GM12878 (cell line): ENCODE measurements at regions not wholly inside any gene's neighbourhood (a gene's known extent, or its start where the extent isn't known, plus 50 kb on each side); places are given as distances from the start of the nearest gene placed in this dataset.

ENCODE experiments used
- DPF2 ChIP-seq: fragments of 450-650 bp; IDR thresholded peaks from 2 replicates; pipeline ENCODE4 v1.6.1; 2017; ENCODE audit warnings: mild to moderate bottlenecking
- JUND ChIP-seq: IDR thresholded peaks from 2 replicates; pipeline ENCODE4 v1.6.1; 2012; ENCODE audit warnings: low read depth, mild to moderate bottlenecking, low read length, improper control_type of control experiment, moderate library complexity
- MEF2B ChIP-seq: fragments of 450-650 bp; IDR thresholded peaks from 2 replicates; pipeline ENCODE4 v1.6.1; 2018; ENCODE audit warnings: mild to moderate bottlenecking, moderate library complexity; ENCODE audit not compliant: partially characterized antibody, poor library complexity, severe bottlenecking
- POLR2AphosphoS5 ChIP-seq: IDR thresholded peaks from 2 replicates; pipeline ENCODE4 v1.6.1; 2011; ENCODE audit warnings: mild to moderate bottlenecking, low read length, inconsistent platforms
- RCOR1 ChIP-seq: conservative IDR thresholded peaks from 2 replicates; pipeline ENCODE4 v1.6.1; 2012; ENCODE audit warnings: low read depth, low read length, improper control_type of control experiment
- TARDBP ChIP-seq: IDR thresholded peaks from 2 replicates; pipeline ENCODE4 v1.6.1; 2016; ENCODE audit warnings: borderline replicate concordance
- TCF12 ChIP-seq: IDR thresholded peaks from 2 replicates; pipeline ENCODE4 v1.6.1; 2011; ENCODE audit warnings: low read depth, mild to moderate bottlenecking, low read length
- TF ChIP-seq, protein P1 (sequence below): IDR thresholded peaks from 2 replicates; pipeline ENCODE4 v1.6.1; 2012; ENCODE audit warnings: low read depth, low read length, improper control_type of control experiment
- TF ChIP-seq, protein P2 (sequence below): IDR thresholded peaks from 2 replicates; pipeline ENCODE4 v1.6.1; 2012; ENCODE audit warnings: low read depth, low read length, improper control_type of control experiment
- TF ChIP-seq, protein P3 (sequence below): IDR thresholded peaks from 2 replicates; pipeline ENCODE4 v1.6.1; 2012; ENCODE audit warnings: low read depth, low read length, improper control_type of control experiment

- TF ChIP-seq DPF2 (no peak), POLR2AphosphoS5 (no peak), TCF12 (no peak), JUND (no peak), MEF2B (no peak), RCOR1 (no peak), TARDBP (no peak)
- TF ChIP-seq, protein P1, sequence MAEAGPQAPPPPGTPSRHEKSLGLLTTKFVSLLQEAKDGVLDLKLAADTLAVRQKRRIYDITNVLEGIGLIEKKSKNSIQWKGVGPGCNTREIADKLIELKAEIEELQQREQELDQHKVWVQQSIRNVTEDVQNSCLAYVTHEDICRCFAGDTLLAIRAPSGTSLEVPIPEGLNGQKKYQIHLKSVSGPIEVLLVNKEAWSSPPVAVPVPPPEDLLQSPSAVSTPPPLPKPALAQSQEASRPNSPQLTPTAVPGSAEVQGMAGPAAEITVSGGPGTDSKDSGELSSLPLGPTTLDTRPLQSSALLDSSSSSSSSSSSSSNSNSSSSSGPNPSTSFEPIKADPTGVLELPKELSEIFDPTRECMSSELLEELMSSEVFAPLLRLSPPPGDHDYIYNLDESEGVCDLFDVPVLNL, result no peak
- TF ChIP-seq, protein P2, sequence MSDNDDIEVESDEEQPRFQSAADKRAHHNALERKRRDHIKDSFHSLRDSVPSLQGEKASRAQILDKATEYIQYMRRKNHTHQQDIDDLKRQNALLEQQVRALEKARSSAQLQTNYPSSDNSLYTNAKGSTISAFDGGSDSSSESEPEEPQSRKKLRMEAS, result no peak
- TF ChIP-seq, protein P3, sequence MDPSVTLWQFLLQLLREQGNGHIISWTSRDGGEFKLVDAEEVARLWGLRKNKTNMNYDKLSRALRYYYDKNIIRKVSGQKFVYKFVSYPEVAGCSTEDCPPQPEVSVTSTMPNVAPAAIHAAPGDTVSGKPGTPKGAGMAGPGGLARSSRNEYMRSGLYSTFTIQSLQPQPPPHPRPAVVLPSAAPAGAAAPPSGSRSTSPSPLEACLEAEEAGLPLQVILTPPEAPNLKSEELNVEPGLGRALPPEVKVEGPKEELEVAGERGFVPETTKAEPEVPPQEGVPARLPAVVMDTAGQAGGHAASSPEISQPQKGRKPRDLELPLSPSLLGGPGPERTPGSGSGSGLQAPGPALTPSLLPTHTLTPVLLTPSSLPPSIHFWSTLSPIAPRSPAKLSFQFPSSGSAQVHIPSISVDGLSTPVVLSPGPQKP, result no peak
These were observed 449.3 kb downstream of the FOXG1 start for GRCh38 chr14:29215853-29216252.
